ENCODE measurements at regions not wholly inside any gene's neighbourhood (a gene's known extent, or its start where the extent isn't known, plus 50 kb on each side); places are given as distances from the start of the nearest gene placed in this dataset.

GRCh38 chr1:103194984-103195383, 86.7 kb upstream of the COL11A1 start:
- no peak for TF ChIP-seq CTCF (conservative IDR thresholded peaks at IDR 0.05)
- no peak for TF ChIP-seq ZFX (IDR thresholded peaks at IDR 0.05)
- no peak overlapping the region for H3K27ac ChIP-seq

- no peak overlapping the region for H3K27ac ChIP-seq
- TF ChIP-seq ZFX (IDR thresholded peaks at IDR 0.05) (no peak), CTCF (conservative IDR thresholded peaks at IDR 0.05) (no peak)
Measured at GRCh38 chr1:103194060-103194459, 85.7 kb upstream of the COL11A1 start.

GRCh38 chr1:103191327-103191726, 83.0 kb upstream of the COL11A1 start:
- H3K27ac ChIP-seq = no peak overlapping the region
- no peak for TF ChIP-seq ZFX (IDR thresholded peaks at IDR 0.05)
- no peak for TF ChIP-seq CTCF (conservative IDR thresholded peaks at IDR 0.05)

GRCh38 chr1:103190766-103191165, 82.4 kb upstream of the COL11A1 start:
- no peak overlapping the region for H3K27ac ChIP-seq
- TF ChIP-seq CTCF (conservative IDR thresholded peaks at IDR 0.05) (no peak), ZFX (IDR thresholded peaks at IDR 0.05) (no peak)

GRCh38 chr1:103187673-103188072, 79.4 kb upstream of the COL11A1 start:
- H3K27ac ChIP-seq = no peak overlapping the region
- TF ChIP-seq CTCF (conservative IDR thresholded peaks at IDR 0.05) (no peak), ZFX (IDR thresholded peaks at IDR 0.05) (no peak)

GRCh38 chr1:103180660-103181059, 72.3 kb upstream of the COL11A1 start:
- no peak for TF ChIP-seq ZFX (IDR thresholded peaks at IDR 0.05)
- H3K27ac ChIP-seq = no peak overlapping the region

- TF ChIP-seq ZFX (IDR thresholded peaks at IDR 0.05) = no peak
- TF ChIP-seq CTCF (conservative IDR thresholded peaks at IDR 0.05) = no peak
- H3K27ac ChIP-seq = no peak overlapping the region
Measured at GRCh38 chr1:103177108-103177775, 68.9 kb upstream of the COL11A1 start.

GRCh38 chr1:103171041-103171590, 62.8 kb upstream of the COL11A1 start:
- no peak for TF ChIP-seq CTCF (conservative IDR thresholded peaks at IDR 0.05)
- TF ChIP-seq ZFX (IDR thresholded peaks at IDR 0.05) = no peak
- H3K27ac ChIP-seq = no peak overlapping the region

Measured in C4-2B (cell line).